Stimulated activated effector memory CD8-positive, alpha-beta T cell treated with anti-CD3 and anti-CD28 coated beads, Interleukin-12 subunit alpha, Interleukin-12 subunit beta, amount 100 ng/mL, for 72 hours (primary cell): ENCODE measurements at regions not wholly inside any gene's neighbourhood (a gene's known extent, or its start where the extent isn't known, plus 50 kb on each side); places are given as distances from the start of the nearest gene placed in this dataset.
A peak's percentile ranks its signal among the peaks of the same experiment; 100 is the strongest.

Source experiments
- ATAC-seq: fragments of 150-1000 bp; cut with Tn5 transposase; 2 replicates; pipeline ENCODE4 v1.10.0; 2021
- DNase-seq, 2 donors: peaks; one replicate each; pipeline ENCODE4 v3.0.0; 2021 to 2022; ENCODE audit warnings: low spot score in 2 of 2
- H3K27ac Mint-ChIP-seq: one replicate; pipeline ENCODE4 v1.8.0; 2022; ENCODE audit warnings: mild to moderate bottlenecking, mixed read lengths
- H3K36me3 Mint-ChIP-seq: one replicate; pipeline ENCODE4 v1.8.0; 2022; ENCODE audit warnings: mild to moderate bottlenecking, mixed read lengths
- H3K4me1 Mint-ChIP-seq: one replicate; pipeline ENCODE4 v1.8.0; 2022; ENCODE audit warnings: mixed read lengths
- H3K4me3 Mint-ChIP-seq: one replicate; pipeline ENCODE4 v1.8.0; 2022; ENCODE audit warnings: mild to moderate bottlenecking, mixed read lengths
- H3K9me3 Mint-ChIP-seq: one replicate; pipeline ENCODE4 v1.8.0; 2022; ENCODE audit warnings: mixed read lengths

DNA sequence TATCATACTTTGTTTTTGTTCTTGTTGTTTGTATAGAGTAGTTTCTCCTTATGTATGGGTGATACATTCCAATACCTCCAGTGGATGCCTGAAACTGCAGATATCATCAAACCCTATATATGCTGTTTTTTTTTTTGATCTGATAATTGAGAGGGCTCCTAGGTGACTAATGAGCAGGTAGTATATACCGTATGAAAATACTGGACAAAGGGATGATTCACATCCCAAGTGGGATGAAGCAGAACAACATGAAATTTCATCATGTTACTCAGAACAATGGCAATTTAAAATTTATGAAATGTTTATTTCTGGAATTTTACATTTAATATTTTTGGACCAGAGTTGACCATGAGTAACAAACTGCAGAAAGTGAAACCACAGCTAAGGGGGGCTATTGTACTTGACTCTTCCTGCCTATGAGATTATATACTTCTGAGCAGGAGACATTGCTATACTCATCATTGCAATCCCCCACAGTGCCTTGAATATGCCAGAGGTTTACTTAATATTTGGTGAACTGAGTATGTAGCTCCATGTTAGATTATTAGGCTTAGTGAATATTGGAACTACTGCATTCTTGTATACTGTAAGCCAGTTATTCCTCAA lies 258.7 kb upstream of the FBXL7 start:
- Mint-ChIP-seq H3K27ac (no peak overlapping the region), H3K4me3 (no peak overlapping the region), H3K36me3 (no peaks in the 10 kb centered on the region), H3K9me3 (peaks cover 25% of the 10 kb centered on the region), H3K4me1 (no peaks in the 10 kb centered on the region)
- DNase-seq (no peak), ATAC-seq (no peak)

GRCh38 chr5:15238006-15238405 lies 262.0 kb upstream of the FBXL7 start:
- Mint-ChIP-seq H3K27ac (no peak overlapping the region), H3K36me3 (no peaks in the 10 kb centered on the region), H3K4me1 (no peaks in the 10 kb centered on the region), H3K4me3 (no peak overlapping the region), H3K9me3 (peaks cover 17% of the 10 kb centered on the region)
- no peak for DNase-seq
- ATAC-seq: no peak

DNA sequence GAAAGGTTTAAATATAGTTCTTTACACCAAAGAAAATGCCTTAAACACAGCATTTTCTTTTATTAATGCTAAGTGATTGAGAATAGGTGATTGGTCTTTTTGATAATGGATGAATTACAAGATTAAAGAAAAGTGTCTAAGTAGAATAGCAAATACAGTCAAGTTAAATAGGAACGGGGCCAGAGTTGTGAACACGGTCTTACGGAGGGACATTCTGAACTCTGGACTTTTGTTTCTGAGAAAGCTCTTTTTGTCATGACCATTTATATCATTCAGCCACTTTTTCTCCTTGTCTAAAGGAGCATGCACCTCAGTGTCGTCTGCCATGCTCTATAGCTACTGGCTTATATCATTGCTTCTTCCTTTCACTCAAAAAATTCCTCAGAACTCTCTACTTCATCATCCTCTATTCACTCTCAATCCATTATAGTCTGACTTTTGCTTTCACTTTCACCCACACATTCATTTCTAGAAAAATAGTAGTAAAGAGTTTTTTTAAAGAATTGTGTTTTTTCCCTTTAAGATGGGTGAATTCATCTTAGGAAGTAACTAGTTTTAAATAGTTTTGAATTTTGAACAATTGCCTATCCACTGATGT lies 263.0 kb upstream of the FBXL7 start:
- H3K27ac Mint-ChIP-seq: no peak overlapping the region
- H3K4me1 Mint-ChIP-seq: no peaks in the 10 kb centered on the region
- no peaks in the 10 kb centered on the region for H3K36me3 Mint-ChIP-seq
- H3K4me3 Mint-ChIP-seq: no peak overlapping the region
- ATAC-seq (no peak), DNase-seq (no peak)
- peaks cover 18% of the 10 kb centered on the region for H3K9me3 Mint-ChIP-seq

DNA sequence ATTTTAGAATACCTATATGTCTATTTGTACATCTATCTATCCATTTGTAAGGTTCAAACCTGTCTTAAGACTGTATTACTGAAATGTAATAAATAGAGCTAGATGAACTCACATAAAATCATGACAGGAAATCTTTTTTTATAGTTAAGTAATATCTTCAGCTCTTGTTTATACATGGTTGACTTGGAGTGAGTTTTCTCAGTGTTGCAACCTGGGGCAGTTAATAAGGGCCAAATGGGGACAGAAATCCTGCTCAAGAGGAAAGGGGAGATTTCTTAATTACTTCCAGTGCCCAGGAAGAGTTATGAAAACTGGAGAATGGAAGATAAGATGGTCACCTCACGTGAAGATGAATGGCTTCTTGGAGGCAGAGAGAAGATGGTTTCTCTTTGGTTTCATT lies 265.1 kb upstream of the FBXL7 start:
- Mint-ChIP-seq H3K9me3 (peaks cover 23% of the 10 kb centered on the region), H3K36me3 (no peaks in the 10 kb centered on the region), H3K27ac (no peak overlapping the region), H3K4me3 (no peak overlapping the region), H3K4me1 (no peaks in the 10 kb centered on the region)
- ATAC-seq (no peak), DNase-seq (no peak)

DNA sequence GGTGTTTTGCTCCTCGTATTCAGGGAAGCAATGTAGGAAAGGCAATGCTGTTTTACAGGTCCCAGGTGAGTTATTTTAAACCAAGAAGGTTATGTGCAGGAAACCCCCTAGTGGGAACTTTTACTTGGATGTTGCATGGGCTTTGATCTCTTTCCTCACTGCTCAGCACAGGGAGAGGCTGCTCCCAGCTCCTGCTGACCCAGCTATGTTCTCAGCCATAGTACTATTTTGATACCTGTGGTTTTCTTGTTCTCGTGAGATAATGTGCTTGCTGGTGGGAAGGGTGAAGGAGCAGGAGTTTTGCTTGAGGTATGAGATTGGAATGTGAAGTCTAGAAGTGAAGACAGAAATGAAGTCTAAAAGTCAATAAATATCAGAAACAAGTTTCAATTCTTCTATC lies 265.6 kb upstream of the FBXL7 start:
- ATAC-seq (no peak), DNase-seq (no peak)
- Mint-ChIP-seq H3K36me3 (no peaks in the 10 kb centered on the region), H3K4me3 (no peak overlapping the region), H3K27ac (no peak overlapping the region), H3K4me1 (no peaks in the 10 kb centered on the region), H3K9me3 (peaks cover 17% of the 10 kb centered on the region)

DNA sequence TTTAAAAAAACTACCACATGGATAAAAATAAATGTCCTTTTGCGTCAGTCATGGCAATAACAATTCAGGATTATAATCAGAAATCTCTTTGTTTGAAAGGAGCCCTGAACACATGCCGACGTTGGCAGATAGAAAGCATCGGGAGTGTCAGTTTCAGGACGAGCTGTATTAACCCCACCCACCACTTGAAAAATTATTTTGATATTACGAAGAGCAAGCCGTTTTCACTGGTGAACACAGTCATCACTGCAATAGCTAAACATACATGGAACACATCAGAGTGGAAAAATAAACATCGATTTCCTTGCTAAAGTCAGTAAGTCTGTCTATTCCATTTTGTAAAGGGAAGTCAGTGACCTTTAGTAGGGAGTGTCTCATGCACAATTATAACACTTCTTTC lies 266.4 kb upstream of the FBXL7 start:
- no peak for ATAC-seq

GRCh38 chr5:15222156-15222555 lies 277.8 kb upstream of the FBXL7 start:
- peaks cover 13% of the 10 kb centered on the region for H3K9me3 Mint-ChIP-seq
- no peaks in the 10 kb centered on the region for H3K36me3 Mint-ChIP-seq
- H3K27ac Mint-ChIP-seq: no peak overlapping the region
- H3K4me3 Mint-ChIP-seq: no peak overlapping the region
- DNase-seq (no peak), ATAC-seq (no peak)
- no peaks in the 10 kb centered on the region for H3K4me1 Mint-ChIP-seq

More for the DNA sequence above, 266.4 kb upstream of the FBXL7 start:
- Mint-ChIP-seq H3K4me3 (no peak overlapping the region), H3K9me3 (peaks cover 15% of the 10 kb centered on the region), H3K27ac (no peak overlapping the region), H3K36me3 (no peaks in the 10 kb centered on the region), H3K4me1 (no peaks in the 10 kb centered on the region)
- DNase-seq: no peak

GRCh38 chr5:15220642-15221173 lies 279.3 kb upstream of the FBXL7 start:
- ATAC-seq: no peak
- no peak for DNase-seq
- Mint-ChIP-seq H3K4me3 (no peak overlapping the region), H3K9me3 (peaks cover 14% of the 10 kb centered on the region), H3K27ac (no peak overlapping the region), H3K4me1 (no peaks in the 10 kb centered on the region), H3K36me3 (no peaks in the 10 kb centered on the region)

DNA sequence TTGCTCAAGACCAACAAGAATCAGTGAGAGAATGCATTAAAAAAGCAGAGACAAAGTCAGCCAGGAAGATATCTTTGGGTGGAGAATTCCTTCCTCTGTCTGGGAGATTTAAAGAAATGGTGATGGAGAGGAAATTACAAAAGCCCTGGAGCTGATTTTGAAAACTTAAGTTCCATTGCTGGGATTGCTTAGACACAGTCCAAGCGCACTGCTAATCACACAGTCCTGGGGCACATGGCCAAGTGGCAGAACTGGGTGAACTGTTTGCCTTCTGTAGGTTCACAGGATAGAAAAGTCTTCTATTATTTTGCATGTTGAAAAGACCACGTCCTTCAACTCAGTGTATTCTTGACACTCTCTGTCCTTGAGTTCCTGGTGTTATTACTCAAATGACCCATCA lies 284.9 kb upstream of the FBXL7 start:
- peak; percentile 31 for ATAC-seq
- H3K4me3 Mint-ChIP-seq: no peak overlapping the region

GRCh38 chr5:15214010-15214409 lies 286.0 kb upstream of the FBXL7 start:
- ATAC-seq: no peak
- H3K4me3 Mint-ChIP-seq: no peak overlapping the region
- no peak overlapping the region for H3K27ac Mint-ChIP-seq
- no peak for DNase-seq
- no peaks in the 10 kb centered on the region for H3K4me1 Mint-ChIP-seq
- H3K36me3 Mint-ChIP-seq: no peaks in the 10 kb centered on the region
- peaks cover 11% of the 10 kb centered on the region for H3K9me3 Mint-ChIP-seq

More for the DNA sequence above, 284.9 kb upstream of the FBXL7 start:
- Mint-ChIP-seq H3K9me3 (peaks cover 11% of the 10 kb centered on the region), H3K4me1 (no peaks in the 10 kb centered on the region), H3K36me3 (no peaks in the 10 kb centered on the region), H3K27ac (no peak overlapping the region)
- no peak for DNase-seq

GRCh38 chr5:15209053-15209762 lies 290.8 kb upstream of the FBXL7 start:
- ATAC-seq: no peak
- no peak for DNase-seq
- H3K9me3 Mint-ChIP-seq: peaks cover 13% of the 10 kb centered on the region
- no peaks in the 10 kb centered on the region for H3K36me3 Mint-ChIP-seq
- no peaks in the 10 kb centered on the region for H3K4me1 Mint-ChIP-seq
- H3K4me3 Mint-ChIP-seq: no peak overlapping the region
- H3K27ac Mint-ChIP-seq: no peak overlapping the region

- DNase-seq (no peak), ATAC-seq (no peak)
- H3K4me1 Mint-ChIP-seq: no peaks in the 10 kb centered on the region
- H3K9me3 Mint-ChIP-seq: peaks cover 15% of the 10 kb centered on the region
- H3K27ac Mint-ChIP-seq: no peak overlapping the region
- no peak overlapping the region for H3K4me3 Mint-ChIP-seq
- no peaks in the 10 kb centered on the region for H3K36me3 Mint-ChIP-seq
These were observed 293.8 kb upstream of the FBXL7 start for GRCh38 chr5:15206133-15206532.

- H3K36me3 Mint-ChIP-seq: no peaks in the 10 kb centered on the region
- DNase-seq (no peak), ATAC-seq (no peak)
- peaks cover 10% of the 10 kb centered on the region for H3K9me3 Mint-ChIP-seq
- H3K4me3 Mint-ChIP-seq: no peak overlapping the region
- H3K4me1 Mint-ChIP-seq: no peaks in the 10 kb centered on the region
- no peak overlapping the region for H3K27ac Mint-ChIP-seq
These were observed 296.6 kb upstream of the FBXL7 start for GRCh38 chr5:15203376-15203775.

GRCh38 chr5:15191012-15191411 lies 309.0 kb upstream of the FBXL7 start:
- H3K9me3 Mint-ChIP-seq: peaks cover 10% of the 10 kb centered on the region
- H3K36me3 Mint-ChIP-seq: no peaks in the 10 kb centered on the region
- H3K27ac Mint-ChIP-seq: no peak overlapping the region
- no peaks in the 10 kb centered on the region for H3K4me1 Mint-ChIP-seq
- no peak for ATAC-seq
- DNase-seq: no peak
- H3K4me3 Mint-ChIP-seq: no peak overlapping the region

DNA sequence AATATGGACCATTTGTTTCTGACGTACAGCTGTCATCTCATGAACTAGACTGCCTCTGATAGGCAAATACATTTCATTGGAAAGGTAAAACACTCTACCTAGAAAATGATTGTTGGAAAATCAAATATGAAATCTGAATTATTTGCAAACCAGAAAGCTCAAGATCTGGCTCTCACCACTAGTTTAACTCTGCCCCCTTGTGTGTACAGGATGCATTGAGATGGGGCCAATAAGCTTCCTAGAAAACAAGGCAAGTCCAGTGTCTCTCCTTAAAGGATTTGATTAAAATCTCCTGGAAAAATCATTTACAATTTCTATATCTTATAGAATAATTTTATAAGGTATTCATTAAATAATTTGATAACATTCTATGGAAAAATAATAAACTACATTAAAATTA lies 311.9 kb upstream of the ANKH start:
- no peaks in the 10 kb centered on the region for H3K36me3 Mint-ChIP-seq
- H3K27ac Mint-ChIP-seq: no peak overlapping the region
- H3K9me3 Mint-ChIP-seq: peaks cover 11% of the 10 kb centered on the region
- no peaks in the 10 kb centered on the region for H3K4me1 Mint-ChIP-seq
- no peak for DNase-seq
- no peak overlapping the region for H3K4me3 Mint-ChIP-seq
- no peak for ATAC-seq

DNA sequence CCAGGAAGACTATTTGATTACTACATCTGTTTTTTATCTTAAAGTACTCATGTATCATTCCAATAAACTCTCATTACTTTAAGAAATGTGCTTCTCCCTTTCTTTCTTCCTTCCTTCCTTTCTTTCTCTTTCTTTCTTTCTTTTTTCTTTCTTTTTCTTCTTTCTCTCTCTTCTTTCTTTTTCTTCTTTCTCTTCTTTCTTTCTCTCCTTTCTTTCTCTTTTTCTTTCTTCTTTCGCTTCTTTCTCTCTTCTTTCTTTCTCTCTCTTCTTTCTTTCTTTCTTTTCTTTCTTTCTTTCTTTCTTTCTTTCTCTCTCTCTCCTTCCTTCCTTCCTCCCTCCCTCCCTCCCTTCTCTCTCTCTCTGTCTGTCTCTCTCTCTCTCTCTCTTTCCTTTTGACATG lies 298.6 kb upstream of the ANKH start:
- peaks cover 11% of the 10 kb centered on the region for H3K9me3 Mint-ChIP-seq
- H3K27ac Mint-ChIP-seq: no peak overlapping the region
- DNase-seq (no peak), ATAC-seq (no peak)
- no peaks in the 10 kb centered on the region for H3K4me1 Mint-ChIP-seq
- H3K36me3 Mint-ChIP-seq: no peaks in the 10 kb centered on the region
- H3K4me3 Mint-ChIP-seq: no peak overlapping the region
